ENCODE measurements at regions not wholly inside any gene's neighbourhood (a gene's known extent, or its start where the extent isn't known, plus 50 kb on each side); places are given as distances from the start of the nearest gene placed in this dataset.
"Not testable (repeated sequence)": the region's sequence is repeated elsewhere in the genome, so short reads cannot be mapped to it uniquely, and the experiment has no call there.

GRCh38 chr13:73168953-73169401, 110.2 kb downstream of the KLF5 start:
- Histone ChIP-seq H3K36me3 (ENCODE audit: control insufficient read depth, insufficient read depth, low read length) (no peaks in the 10 kb centered on the region), H3K9me3 (ENCODE audit: control insufficient read depth, low read length) (no peaks in the 10 kb centered on the region), H3K27me3 (ENCODE audit: control insufficient read depth, insufficient read depth, low read length) (no peaks in the 10 kb centered on the region), H3K4me1 (ENCODE audit: control insufficient read depth, insufficient read depth, low read length) (peaks cover 54% of the 10 kb centered on the region), H3K4me3 (ENCODE audit: low read length) (no peak overlapping the region), H3K9ac (ENCODE audit: low read length) (no peak overlapping the region)

DNA sequence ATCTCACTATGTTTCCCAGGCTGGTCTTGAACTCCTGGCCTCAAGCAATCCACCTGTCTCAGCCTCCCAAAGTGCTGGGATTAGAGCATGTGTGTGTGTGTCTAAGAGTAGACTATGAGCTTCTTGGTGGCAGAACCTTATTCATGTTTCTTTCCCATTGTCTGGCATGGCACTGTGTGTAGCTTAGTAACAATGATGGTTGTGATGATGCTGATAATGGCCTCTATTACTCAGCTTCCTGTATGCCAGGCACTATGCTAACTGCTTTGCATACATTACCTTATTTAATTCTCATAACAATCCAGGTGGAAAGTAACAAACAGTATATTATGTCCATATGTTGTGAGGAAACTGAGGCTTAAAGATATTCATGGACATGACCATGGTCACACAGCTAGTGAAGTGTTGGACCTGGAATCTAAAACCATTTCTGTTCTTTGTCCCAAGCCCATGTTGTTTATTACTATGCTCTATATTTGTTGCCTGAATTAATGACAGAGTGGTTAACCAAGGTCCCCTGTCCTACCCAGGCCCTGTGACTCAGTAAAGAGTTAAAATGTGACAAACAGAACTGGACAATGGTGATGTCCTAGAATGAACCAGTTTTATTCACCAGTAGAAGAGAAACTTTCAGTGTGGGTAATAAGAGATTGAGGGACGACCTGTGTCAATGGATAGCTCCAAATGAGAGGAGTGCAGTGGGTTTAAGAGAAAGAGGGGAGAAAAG, 109.6 kb downstream of the KLF5 start:
- Histone ChIP-seq H3K36me3 (ENCODE audit: control insufficient read depth, insufficient read depth, low read length) (no peaks in the 10 kb centered on the region), H3K27me3 (ENCODE audit: control insufficient read depth, insufficient read depth, low read length) (no peaks in the 10 kb centered on the region), H3K4me1 (ENCODE audit: control insufficient read depth, insufficient read depth, low read length) (peaks cover 57% of the 10 kb centered on the region), H3K9ac (ENCODE audit: low read length) (no peak overlapping the region), H3K4me3 (ENCODE audit: low read length) (no peak overlapping the region), H3K9me3 (ENCODE audit: control insufficient read depth, low read length) (no peaks in the 10 kb centered on the region)

GRCh38 chr13:73167028-73167820, 108.4 kb downstream of the KLF5 start:
- H3K4me3 ChIP-seq (ENCODE audit: low read length): no peak overlapping the region
- H3K9me3 ChIP-seq (ENCODE audit: control insufficient read depth, low read length): no peaks in the 10 kb centered on the region
- H3K9ac ChIP-seq (ENCODE audit: low read length): no peak overlapping the region
- peaks cover 62% of the 10 kb centered on the region for H3K4me1 ChIP-seq (ENCODE audit: control insufficient read depth, insufficient read depth, low read length)
- no peaks in the 10 kb centered on the region for H3K36me3 ChIP-seq (ENCODE audit: control insufficient read depth, insufficient read depth, low read length)
- H3K27me3 ChIP-seq (ENCODE audit: control insufficient read depth, insufficient read depth, low read length): no peaks in the 10 kb centered on the region

- no peaks in the 10 kb centered on the region for H3K36me3 ChIP-seq (ENCODE audit: control insufficient read depth, insufficient read depth, low read length)
- H3K9ac ChIP-seq (ENCODE audit: low read length): no peak overlapping the region
- peaks cover 54% of the 10 kb centered on the region for H3K4me1 ChIP-seq (ENCODE audit: control insufficient read depth, insufficient read depth, low read length)
- no peaks in the 10 kb centered on the region for H3K9me3 ChIP-seq (ENCODE audit: control insufficient read depth, low read length)
- no peak overlapping the region for H3K4me3 ChIP-seq (ENCODE audit: low read length)
- H3K27me3 ChIP-seq (ENCODE audit: control insufficient read depth, insufficient read depth, low read length): no peaks in the 10 kb centered on the region
Measured at GRCh38 chr13:73166204-73166603, 107.4 kb downstream of the KLF5 start.

GRCh38 chr13:73162912-73163911, 104.4 kb downstream of the KLF5 start:
- no peaks in the 10 kb centered on the region for H3K9me3 ChIP-seq (ENCODE audit: control insufficient read depth, low read length)
- peaks cover 26% of the 10 kb centered on the region for H3K4me1 ChIP-seq (ENCODE audit: control insufficient read depth, insufficient read depth, low read length)
- H3K36me3 ChIP-seq (ENCODE audit: control insufficient read depth, insufficient read depth, low read length): no peaks in the 10 kb centered on the region
- no peak overlapping the region for H3K4me3 ChIP-seq (ENCODE audit: low read length)
- H3K9ac ChIP-seq (ENCODE audit: low read length): no peak overlapping the region
- H3K27me3 ChIP-seq (ENCODE audit: control insufficient read depth, insufficient read depth, low read length): no peaks in the 10 kb centered on the region

GRCh38 chr13:73160371-73161031, 101.7 kb downstream of the KLF5 start:
- not testable (repeated sequence) for H3K9ac ChIP-seq (ENCODE audit: low read length); H3K9me3 ChIP-seq (ENCODE audit: control insufficient read depth, low read length); H3K4me3 ChIP-seq (ENCODE audit: low read length); H3K27me3 ChIP-seq (ENCODE audit: control insufficient read depth, insufficient read depth, low read length); H3K36me3 ChIP-seq (ENCODE audit: control insufficient read depth, insufficient read depth, low read length)
- H3K4me1 ChIP-seq (ENCODE audit: control insufficient read depth, insufficient read depth, low read length): peaks cover 15% of the 10 kb centered on the region

DNA sequence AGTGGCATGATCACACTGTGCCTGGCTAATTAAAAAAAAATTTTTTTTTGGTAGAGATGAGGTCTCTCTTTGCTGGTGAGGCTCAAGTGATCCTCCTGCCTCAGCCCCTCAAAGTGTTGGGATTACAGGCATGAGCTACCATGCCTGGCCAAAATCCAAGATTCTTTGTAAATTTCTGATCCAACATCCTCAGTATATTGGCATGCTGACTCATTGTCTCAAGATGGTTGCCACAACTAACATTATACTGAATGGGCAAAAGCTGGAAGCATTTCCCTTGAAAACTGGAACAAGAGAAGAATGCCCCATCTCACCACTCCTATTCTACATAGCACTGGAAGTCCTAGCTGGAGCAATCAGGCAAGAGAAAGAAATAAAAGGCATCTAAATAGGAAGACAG, 100.0 kb downstream of the KLF5 start:
- H3K9me3 ChIP-seq (ENCODE audit: control insufficient read depth, low read length): no peaks in the 10 kb centered on the region

GRCh38 chr13:73157031-73157430, 98.2 kb downstream of the KLF5 start:
- no peak overlapping the region for H3K9ac ChIP-seq (ENCODE audit: low read length)
- H3K9me3 ChIP-seq (ENCODE audit: control insufficient read depth, low read length): no peaks in the 10 kb centered on the region
- H3K27me3 ChIP-seq (ENCODE audit: control insufficient read depth, insufficient read depth, low read length): no peaks in the 10 kb centered on the region
- no peak overlapping the region for H3K4me3 ChIP-seq (ENCODE audit: low read length)
- H3K36me3 ChIP-seq (ENCODE audit: control insufficient read depth, insufficient read depth, low read length): no peaks in the 10 kb centered on the region
- no peaks in the 10 kb centered on the region for H3K4me1 ChIP-seq (ENCODE audit: control insufficient read depth, insufficient read depth, low read length)

More for the DNA sequence above, 100.0 kb downstream of the KLF5 start:
- no peak overlapping the region for H3K9ac ChIP-seq (ENCODE audit: low read length)
- H3K4me3 ChIP-seq (ENCODE audit: low read length): no peak overlapping the region
- no peaks in the 10 kb centered on the region for H3K36me3 ChIP-seq (ENCODE audit: control insufficient read depth, insufficient read depth, low read length)
- no peaks in the 10 kb centered on the region for H3K27me3 ChIP-seq (ENCODE audit: control insufficient read depth, insufficient read depth, low read length)
- H3K4me1 ChIP-seq (ENCODE audit: control insufficient read depth, insufficient read depth, low read length): peaks cover 7% of the 10 kb centered on the region

DNA sequence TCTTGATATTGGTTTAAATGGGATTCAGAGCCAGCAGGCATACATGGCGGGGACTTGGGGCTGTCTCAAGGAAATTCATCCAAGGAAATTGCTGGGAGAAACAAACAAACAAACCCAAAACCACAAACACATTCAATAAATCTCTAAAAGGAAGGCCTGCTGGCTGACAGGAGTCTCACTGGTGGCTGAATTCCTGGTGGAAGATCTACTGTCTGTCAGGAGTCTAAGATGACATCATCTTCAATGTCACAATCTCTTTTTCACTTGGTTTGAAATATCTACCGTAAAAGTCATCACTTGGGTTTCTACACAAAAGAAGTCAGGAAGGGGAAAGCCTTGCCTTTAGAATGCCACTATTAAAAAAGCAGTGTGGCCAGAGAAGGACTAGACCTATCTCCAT, 87.9 kb downstream of the KLF5 start:
- no peak overlapping the region for H3K4me3 ChIP-seq (ENCODE audit: low read length)
- H3K36me3 ChIP-seq (ENCODE audit: control insufficient read depth, insufficient read depth, low read length): no peaks in the 10 kb centered on the region
- no peaks in the 10 kb centered on the region for H3K9me3 ChIP-seq (ENCODE audit: control insufficient read depth, low read length)
- peaks cover 5% of the 10 kb centered on the region for H3K4me1 ChIP-seq (ENCODE audit: control insufficient read depth, insufficient read depth, low read length)
- H3K9ac ChIP-seq (ENCODE audit: low read length): no peak overlapping the region
- no peaks in the 10 kb centered on the region for H3K27me3 ChIP-seq (ENCODE audit: control insufficient read depth, insufficient read depth, low read length)

DNA sequence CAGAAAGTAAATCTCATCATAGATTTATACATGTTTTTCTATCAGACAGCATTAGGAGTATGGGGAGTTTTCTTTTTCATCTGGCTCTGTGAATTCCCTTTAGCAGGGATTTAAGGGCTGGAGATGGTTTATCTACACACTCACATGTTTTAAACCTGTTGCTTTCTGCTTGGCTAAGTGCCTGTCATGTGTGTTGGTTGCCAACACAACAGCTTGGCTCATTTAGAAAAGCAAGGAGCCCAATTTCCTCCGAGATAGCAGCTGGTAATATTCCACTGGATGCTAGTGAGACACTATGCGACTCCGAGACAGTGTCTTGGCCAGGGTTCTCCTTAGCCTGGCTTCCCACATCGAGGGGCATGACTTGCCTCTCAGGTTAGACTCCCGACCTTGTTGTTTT, 83.3 kb downstream of the KLF5 start:
- Histone ChIP-seq H3K4me1 (ENCODE audit: control insufficient read depth, insufficient read depth, low read length) (peaks cover 39% of the 10 kb centered on the region), H3K9me3 (ENCODE audit: control insufficient read depth, low read length) (no peaks in the 10 kb centered on the region), H3K36me3 (ENCODE audit: control insufficient read depth, insufficient read depth, low read length) (no peaks in the 10 kb centered on the region), H3K9ac (ENCODE audit: low read length) (peak overlapping the region; percentile 30), H3K4me3 (ENCODE audit: low read length) (no peak overlapping the region), H3K27me3 (ENCODE audit: control insufficient read depth, insufficient read depth, low read length) (no peaks in the 10 kb centered on the region)

- Histone ChIP-seq H3K4me1 (ENCODE audit: control insufficient read depth, insufficient read depth, low read length) (peaks cover 47% of the 10 kb centered on the region), H3K9me3 (ENCODE audit: control insufficient read depth, low read length) (no peaks in the 10 kb centered on the region), H3K36me3 (ENCODE audit: control insufficient read depth, insufficient read depth, low read length) (no peaks in the 10 kb centered on the region), H3K9ac (ENCODE audit: low read length) (peak overlapping the region; percentile 48), H3K4me3 (ENCODE audit: low read length) (no peak overlapping the region), H3K27me3 (ENCODE audit: control insufficient read depth, insufficient read depth, low read length) (no peaks in the 10 kb centered on the region)
Measured at GRCh38 chr13:73141292-73141771, 82.5 kb downstream of the KLF5 start.
